GM13977 (cell line): ENCODE measurements at regions not wholly inside any gene's neighbourhood (a gene's known extent, or its start where the extent isn't known, plus 50 kb on each side); places are given as distances from the start of the nearest gene placed in this dataset.
"Not testable (repeated sequence)": the region's sequence is repeated elsewhere in the genome, so short reads cannot be mapped to it uniquely, and the experiment has no call there.

Experiments
- DNase-seq: peaks from one replicate; pipeline ENCODE4 v3.0.0; 2012; ENCODE audit warnings: low spot score
- CTCF ChIP-seq: IDR thresholded peaks from 2 replicates; pipeline ENCODE4 v1.5.1; 2012; ENCODE audit warnings: mild to moderate bottlenecking, control low read depth; ENCODE audit not compliant: insufficient read depth; ENCODE audit errors: extremely low read depth, missing control alignments
- in situ Hi-C: fragments of 300-500 bp; cut with MboI; formaldehyde crosslinking; loops from one replicate; pipeline ENCODE4 v1.12.0; 2022; ENCODE audit warnings: low sequenced_read_pairs, low pct_unique_long_range_greater_than_20kb, mixed read lengths, inconsistent platforms; ENCODE audit not compliant: unreplicated experiment

GRCh38 chrX:114073926-114074325 lies 510.0 kb upstream of the HTR2C start:
- no peak for DNase-seq
- no peak for TF ChIP-seq CTCF
- in situ Hi-C loops: no loop called here

- in situ Hi-C loops: no loop called here
- no peak for TF ChIP-seq CTCF
- DNase-seq: no peak
Measured at GRCh38 chrX:114071412-114071811, 512.5 kb upstream of the HTR2C start.

- in situ Hi-C loops: no loop called here
- no peak for DNase-seq
- TF ChIP-seq CTCF: no peak
Measured at GRCh38 chrX:114065577-114066223, 518.2 kb upstream of the HTR2C start.

- in situ Hi-C loops: no loop called here
- no peak for DNase-seq
- no peak for TF ChIP-seq CTCF
Measured at GRCh38 chrX:114061226-114061625, 522.7 kb upstream of the HTR2C start.

- TF ChIP-seq CTCF: no peak
- in situ Hi-C loops: no loop called here
- DNase-seq: no peak
Measured at GRCh38 chrX:114058988-114059418, 524.9 kb upstream of the HTR2C start.

GRCh38 chrX:114057422-114057821 lies 526.5 kb upstream of the HTR2C start:
- DNase-seq, in situ Hi-C loops: not testable (repeated sequence)

GRCh38 chrX:114051667-114052315 lies 532.1 kb upstream of the HTR2C start:
- no peak for TF ChIP-seq CTCF
- in situ Hi-C loops: no loop called here
- no peak for DNase-seq
